HL-60 (cell line): ENCODE measurements at regions not wholly inside any gene's neighbourhood (a gene's known extent, or its start where the extent isn't known, plus 50 kb on each side); places are given as distances from the start of the nearest gene placed in this dataset.

ENCODE experiments used
- DNase-seq, 2 experiments: peaks; one replicate each; pipeline ENCODE4 v3.0.0-alpha.2; 2010 to 2020; ENCODE audit warnings: low read depth in 1 of 2, low spot score in 1 of 2
- H3K27ac ChIP-seq: fragments of 250-450 bp; sonication (Bioruptor Pico); replicated peaks from 2 replicates; pipeline ENCODE4 v1.5.1; 2020; ENCODE audit warnings: mild to moderate bottlenecking, moderate library complexity
- H3K27me3 ChIP-seq: fragments of 250-450 bp; sonication (Bioruptor Pico); 2 replicates; pipeline ENCODE4 v1.5.1; 2021; ENCODE audit warnings: mild to moderate bottlenecking, moderate library complexity; ENCODE audit not compliant: insufficient read depth, poor library complexity, severe bottlenecking
- H3K4me3 ChIP-seq: replicated peaks from 2 replicates; pipeline ENCODE4 v1.5.1; 2011; ENCODE audit warnings: mild to moderate bottlenecking, control low read depth, low read length; ENCODE audit not compliant: insufficient read depth
- CTCF ChIP-seq: IDR thresholded peaks from one replicate; pipeline ENCODE4 v1.5.1; 2011; ENCODE audit warnings: low read length, control low read depth, inconsistent platforms; ENCODE audit not compliant: insufficient read depth
- GABPA ChIP-seq: IDR thresholded peaks from 2 replicates; pipeline ENCODE4 v1.6.1; 2012; ENCODE audit warnings: low read depth
- POLR2AphosphoS5 ChIP-seq: IDR thresholded peaks from 2 replicates; pipeline ENCODE4 v1.6.1; 2012; ENCODE audit warnings: low read depth
- REST ChIP-seq: IDR thresholded peaks from 2 replicates; pipeline ENCODE4 v1.6.1; 2012; ENCODE audit warnings: low read depth; ENCODE audit not compliant: insufficient replicate concordance
- SPI1 ChIP-seq: IDR thresholded peaks from 2 replicates; pipeline ENCODE4 v1.6.1; 2012; ENCODE audit warnings: low read depth, mild to moderate bottlenecking, borderline replicate concordance

GRCh38 chr3:71846185-71846584, 61.2 kb upstream of the PROK2 start:
- no peak for TF ChIP-seq SPI1
- no peak for TF ChIP-seq CTCF
- TF ChIP-seq REST: no peak
- no peak for TF ChIP-seq GABPA
- TF ChIP-seq POLR2AphosphoS5: no peak
- DNase-seq: no peak
- Histone ChIP-seq H3K27ac (no peak overlapping the region), H3K27me3 (no peaks in the 10 kb centered on the region), H3K4me3 (no peak overlapping the region)

DNA sequence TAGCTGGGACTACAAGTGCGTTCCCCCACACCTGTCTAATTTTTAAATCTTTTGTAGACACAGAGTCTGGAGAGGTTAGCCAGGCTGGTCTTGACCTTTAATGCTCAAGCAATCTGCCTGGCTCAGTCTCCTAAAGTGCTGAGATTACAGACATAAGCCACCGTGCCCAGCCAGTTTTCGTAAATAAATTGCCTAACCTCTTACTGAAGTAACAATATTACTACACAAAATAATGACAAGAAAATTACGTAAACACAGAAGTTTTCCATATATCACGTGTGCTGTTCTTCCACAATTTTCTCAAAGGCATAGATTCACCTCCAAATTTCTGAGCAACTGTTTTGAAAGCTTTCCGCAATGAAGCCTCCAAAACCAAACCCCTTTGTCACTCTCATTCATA, 58.1 kb upstream of the PROK2 start:
- TF ChIP-seq SPI1 (no peak), GABPA (no peak)
- Histone ChIP-seq H3K4me3 (no peak overlapping the region), H3K27me3 (no peaks in the 10 kb centered on the region), H3K27ac (0 out of 2 replicates have a peak overlapping the region, but pooled peaks have one; percentile 5)
- peak; percentile 14 to 56 for DNase-seq

DNA sequence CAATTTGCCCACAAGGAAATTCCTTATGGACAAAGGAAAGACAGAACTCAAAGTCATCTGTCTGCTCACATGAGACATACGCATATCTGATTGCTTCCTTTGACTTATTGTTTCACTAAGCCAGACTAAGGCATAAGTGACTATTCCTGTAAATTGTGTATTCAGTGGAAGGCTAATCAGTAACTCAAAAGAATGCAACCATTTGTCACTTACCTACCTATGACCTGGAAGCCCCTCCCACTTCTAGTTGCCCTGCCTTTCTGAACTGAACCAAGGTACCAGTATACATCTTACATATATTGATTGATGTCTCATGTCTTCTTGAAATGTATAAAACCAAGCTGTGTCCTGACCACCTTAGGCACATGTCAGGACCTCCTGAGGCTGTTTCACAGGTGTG, 53.5 kb upstream of the PROK2 start:
- no peak for TF ChIP-seq REST
- Histone ChIP-seq H3K4me3 (no peak overlapping the region), H3K27me3 (no peaks in the 10 kb centered on the region), H3K27ac (no peak overlapping the region)
- DNase-seq: no peak
